Parathyroid adenoma (tissue), 2 donors: ENCODE measurements at regions not wholly inside any gene's neighbourhood (a gene's known extent, or its start where the extent isn't known, plus 50 kb on each side); places are given as distances from the start of the nearest gene placed in this dataset.

Experiments used
- H2AFZ ChIP-seq: fragments of 300-600 bp; sonication (generic); one replicate; pipeline ENCODE4 v1.7.0; 2017; ENCODE audit warnings: antibody characterized with exemption, mild to moderate bottlenecking
- H3K27ac ChIP-seq: fragments of 300-600 bp; sonication (generic); one replicate; pipeline ENCODE4 v1.7.0; 2017
- H3K27me3 ChIP-seq: fragments of 300-600 bp; sonication (generic); one replicate; pipeline ENCODE4 v1.7.0; 2017; ENCODE audit warnings: low read length; ENCODE audit not compliant: control insufficient read depth, insufficient read depth
- H3K36me3 ChIP-seq: fragments of 300-600 bp; sonication (generic); one replicate; pipeline ENCODE4 v1.7.0; 2017; ENCODE audit warnings: low read length; ENCODE audit not compliant: control insufficient read depth, insufficient read depth
- H3K4me1 ChIP-seq: fragments of 300-600 bp; sonication (generic); one replicate; pipeline ENCODE4 v1.7.0; 2017; ENCODE audit warnings: control low read depth
- H3K4me2 ChIP-seq: fragments of 300-600 bp; sonication (generic); one replicate; pipeline ENCODE4 v1.7.0; 2017; ENCODE audit warnings: low read length
- H3K4me3 ChIP-seq: fragments of 300-600 bp; sonication (generic); one replicate; pipeline ENCODE4 v1.7.0; 2017; ENCODE audit warnings: low read depth, low read length
- H3K79me2 ChIP-seq: fragments of 300-600 bp; sonication (generic); one replicate; pipeline ENCODE4 v1.7.0; 2017; ENCODE audit warnings: control low read depth
- H3K9ac ChIP-seq: fragments of 300-600 bp; sonication (generic); one replicate; pipeline ENCODE4 v1.7.0; 2017; ENCODE audit warnings: mild to moderate bottlenecking
- H3K9me3 ChIP-seq: fragments of 300-600 bp; sonication (generic); one replicate; pipeline ENCODE4 v1.7.0; 2017; ENCODE audit warnings: low read length; ENCODE audit not compliant: control insufficient read depth
- CTCF ChIP-seq: fragments of 300-600 bp; sonication (generic); IDR thresholded peaks from one replicate; pipeline ENCODE4 v1.7.0; 2017; ENCODE audit warnings: antibody characterized with exemption, mild to moderate bottlenecking
- donor health status: primary hyperparathyroidism.

GRCh38 chr1:99546432-99547416, 99.2 kb upstream of the PALMD start:
- Histone ChIP-seq H3K4me3 (no peak overlapping the region), H3K79me2 (no peaks in the 10 kb centered on the region), H3K4me2 (no peak overlapping the region), H2AFZ (no peak overlapping the region), H3K27me3 (no peaks in the 10 kb centered on the region), H3K4me1 (peaks cover 2% of the 10 kb centered on the region), H3K9me3 (no peaks in the 10 kb centered on the region), H3K36me3 (no peaks in the 10 kb centered on the region), H3K9ac (no peak overlapping the region), H3K27ac (no peak overlapping the region)
- no peak for TF ChIP-seq CTCF

GRCh38 chr1:99548943-99549605, 96.8 kb upstream of the PALMD start:
- H3K27me3 ChIP-seq, result no peaks in the 10 kb centered on the region
- H3K4me3 ChIP-seq, result no peak overlapping the region
- no peak overlapping the region for H3K4me2 ChIP-seq
- H2AFZ ChIP-seq, result peak overlapping the region; percentile 42
- H3K27ac ChIP-seq, result no peak overlapping the region
- peaks cover 2% of the 10 kb centered on the region for H3K4me1 ChIP-seq
- H3K79me2 ChIP-seq, result no peaks in the 10 kb centered on the region
- no peak overlapping the region for H3K9ac ChIP-seq
- TF ChIP-seq CTCF, result no peak
- H3K9me3 ChIP-seq, result no peaks in the 10 kb centered on the region
- H3K36me3 ChIP-seq, result no peaks in the 10 kb centered on the region

DNA sequence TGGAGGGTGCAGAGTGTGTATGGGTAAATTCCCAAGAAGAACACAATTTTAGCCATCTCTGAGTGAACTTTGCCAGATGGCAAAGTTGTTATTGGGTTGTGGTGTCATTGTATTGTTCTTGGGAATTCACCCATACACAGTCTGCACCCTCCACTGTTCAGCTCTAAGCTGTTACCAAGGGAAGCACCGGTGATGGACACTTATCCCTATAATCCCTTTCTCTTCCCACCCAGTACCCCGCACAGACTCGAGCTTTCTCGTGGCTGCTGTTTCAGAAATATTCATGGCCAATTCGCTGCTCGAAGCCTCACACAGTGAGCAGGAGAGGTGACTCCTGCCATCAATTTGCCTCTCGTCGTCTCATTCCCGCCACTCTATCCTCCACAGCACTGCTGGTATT, 95.7 kb upstream of the PALMD start:
- Histone ChIP-seq H3K4me2 (no peak overlapping the region), H3K9me3 (no peaks in the 10 kb centered on the region), H3K36me3 (no peaks in the 10 kb centered on the region), H2AFZ (no peak overlapping the region), H3K4me3 (no peak overlapping the region), H3K79me2 (no peaks in the 10 kb centered on the region), H3K9ac (no peak overlapping the region), H3K27ac (no peak overlapping the region), H3K27me3 (no peaks in the 10 kb centered on the region), H3K4me1 (peaks cover 2% of the 10 kb centered on the region)
- no peak for TF ChIP-seq CTCF

DNA sequence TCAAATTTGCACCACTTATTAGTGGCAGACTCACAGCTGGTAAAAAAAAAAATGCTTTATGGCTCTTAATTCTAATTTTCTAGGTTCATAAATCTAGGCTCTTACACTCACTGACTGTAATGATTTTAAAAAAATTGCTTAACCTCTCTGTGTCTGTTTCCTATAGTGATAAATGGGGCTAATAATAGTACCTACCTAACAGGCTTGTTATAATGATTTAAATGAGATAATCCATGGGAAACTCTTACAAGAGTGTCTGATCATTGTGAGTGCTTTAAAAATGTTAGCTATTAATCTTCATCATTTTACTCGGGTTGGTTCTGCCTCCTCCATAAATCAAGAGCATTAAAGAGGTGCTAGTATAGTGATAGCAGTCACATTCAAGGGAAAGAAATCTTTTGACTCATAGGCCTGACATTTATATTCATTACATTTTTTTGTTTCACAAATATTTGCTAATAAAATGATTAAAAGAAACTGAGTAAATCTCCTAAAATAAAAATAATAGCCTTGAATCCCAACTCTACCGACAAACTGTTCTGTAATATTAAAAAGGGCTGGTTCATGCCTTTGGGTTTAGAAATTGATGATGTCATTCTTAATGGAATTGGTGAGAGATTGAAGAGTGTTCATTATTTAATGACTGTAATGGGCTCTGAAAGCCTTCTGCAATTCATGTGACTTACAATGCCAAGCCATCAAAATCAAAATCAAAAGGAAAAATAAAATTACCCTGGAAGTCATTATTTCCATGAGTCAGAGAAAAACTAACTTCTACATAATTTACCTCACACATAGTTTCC, 93.9 kb upstream of the PALMD start:
- H3K9ac ChIP-seq, result no peak overlapping the region
- no peaks in the 10 kb centered on the region for H3K79me2 ChIP-seq
- H3K4me3 ChIP-seq, result no peak overlapping the region
- no peaks in the 10 kb centered on the region for H3K36me3 ChIP-seq
- H3K9me3 ChIP-seq, result no peaks in the 10 kb centered on the region
- H3K4me2 ChIP-seq, result no peak overlapping the region
- no peak overlapping the region for H2AFZ ChIP-seq
- no peak for TF ChIP-seq CTCF
- no peaks in the 10 kb centered on the region for H3K27me3 ChIP-seq
- peaks cover 2% of the 10 kb centered on the region for H3K4me1 ChIP-seq
- no peak overlapping the region for H3K27ac ChIP-seq
